GM13976 (cell line): ENCODE measurements at regions not wholly inside any gene's neighbourhood (a gene's known extent, or its start where the extent isn't known, plus 50 kb on each side); places are given as distances from the start of the nearest gene placed in this dataset.

Source experiments
- DNase-seq: peaks from one replicate; pipeline ENCODE4 v3.0.0; 2012; ENCODE audit warnings: low spot score
- in situ Hi-C: fragments of 300-500 bp; cut with MboI; formaldehyde crosslinking; loops from one replicate; pipeline ENCODE4 v1.12.0; 2022; ENCODE audit warnings: low sequenced_read_pairs, mixed read lengths, inconsistent platforms; ENCODE audit not compliant: unreplicated experiment
- TF ChIP-seq, protein P1 (sequence below): IDR thresholded peaks from 2 replicates; pipeline ENCODE4 v1.5.1; 2012; ENCODE audit warnings: borderline replicate concordance, mild to moderate bottlenecking; ENCODE audit not compliant: insufficient read depth; ENCODE audit errors: extremely low read depth, missing control alignments, control extremely low read depth

- in situ Hi-C loops, result no loop called here
- no peak for DNase-seq
- TF ChIP-seq, protein P1, sequence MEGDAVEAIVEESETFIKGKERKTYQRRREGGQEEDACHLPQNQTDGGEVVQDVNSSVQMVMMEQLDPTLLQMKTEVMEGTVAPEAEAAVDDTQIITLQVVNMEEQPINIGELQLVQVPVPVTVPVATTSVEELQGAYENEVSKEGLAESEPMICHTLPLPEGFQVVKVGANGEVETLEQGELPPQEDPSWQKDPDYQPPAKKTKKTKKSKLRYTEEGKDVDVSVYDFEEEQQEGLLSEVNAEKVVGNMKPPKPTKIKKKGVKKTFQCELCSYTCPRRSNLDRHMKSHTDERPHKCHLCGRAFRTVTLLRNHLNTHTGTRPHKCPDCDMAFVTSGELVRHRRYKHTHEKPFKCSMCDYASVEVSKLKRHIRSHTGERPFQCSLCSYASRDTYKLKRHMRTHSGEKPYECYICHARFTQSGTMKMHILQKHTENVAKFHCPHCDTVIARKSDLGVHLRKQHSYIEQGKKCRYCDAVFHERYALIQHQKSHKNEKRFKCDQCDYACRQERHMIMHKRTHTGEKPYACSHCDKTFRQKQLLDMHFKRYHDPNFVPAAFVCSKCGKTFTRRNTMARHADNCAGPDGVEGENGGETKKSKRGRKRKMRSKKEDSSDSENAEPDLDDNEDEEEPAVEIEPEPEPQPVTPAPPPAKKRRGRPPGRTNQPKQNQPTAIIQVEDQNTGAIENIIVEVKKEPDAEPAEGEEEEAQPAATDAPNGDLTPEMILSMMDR, result no peak
These were observed 58.6 kb upstream of the NYAP2 start for GRCh38 chr2:225340923-225341322.

DNA sequence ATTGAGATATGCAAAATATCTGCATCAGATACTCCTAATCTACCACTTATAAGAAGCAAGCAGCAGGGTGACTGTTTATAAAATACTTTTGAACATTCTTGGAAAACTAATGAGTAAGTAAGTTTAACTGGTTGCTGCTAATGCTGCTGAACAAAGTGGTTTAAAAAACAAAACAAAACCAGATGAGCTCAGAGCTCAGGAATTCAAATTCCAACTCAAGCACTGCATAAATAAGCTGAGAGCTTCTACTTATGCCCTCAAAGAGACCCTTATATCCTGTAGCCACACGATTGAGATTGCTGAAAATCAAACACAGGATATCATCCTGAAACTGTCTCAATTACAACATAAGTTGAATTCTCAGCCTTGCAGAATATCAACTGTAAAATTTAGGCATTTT lies 62.3 kb upstream of the NYAP2 start:
- TF ChIP-seq, protein P1, result no peak
- no peak for DNase-seq
- in situ Hi-C loops, result no loop called here

DNA sequence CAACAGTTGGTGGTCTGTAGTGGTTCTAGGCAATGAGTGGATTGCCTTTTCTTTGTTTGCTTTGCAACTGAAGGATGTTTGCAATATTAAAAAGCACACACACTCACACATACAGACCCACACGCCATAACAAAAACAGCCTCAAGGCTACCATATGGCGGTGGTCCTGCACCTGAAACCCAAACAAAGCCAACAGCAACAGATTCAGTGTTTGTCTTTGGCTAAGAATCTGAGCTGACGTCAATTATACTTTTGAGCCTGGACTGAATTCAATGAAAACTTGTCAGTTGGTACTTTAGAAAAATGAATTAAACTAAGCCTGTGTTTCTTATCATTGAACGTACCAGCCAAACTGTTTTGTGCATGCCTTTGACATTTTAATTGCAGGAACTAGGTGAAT lies 65.0 kb upstream of the NYAP2 start:
- no peak for DNase-seq
- TF ChIP-seq, protein P1, result no peak
- in situ Hi-C loops, result no loop called here

DNA sequence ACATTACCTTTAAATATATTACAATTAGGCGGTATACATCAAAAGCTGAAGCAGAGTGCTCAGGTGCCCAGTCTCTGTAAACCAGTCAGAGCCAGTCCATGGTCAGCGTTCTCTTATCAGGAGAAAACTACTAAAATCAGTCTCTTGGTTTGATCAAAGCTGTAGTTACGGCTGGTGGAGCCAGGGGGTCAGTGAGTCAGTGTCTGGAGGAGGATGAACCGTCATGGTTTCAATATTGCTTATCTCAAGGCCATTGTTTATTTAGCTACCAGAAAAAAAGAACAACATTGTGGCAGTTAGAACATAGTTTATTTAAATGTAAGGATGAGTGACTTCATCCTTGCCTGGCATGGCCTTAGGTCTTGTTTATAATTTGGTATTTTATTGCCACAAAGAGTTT lies 71.3 kb upstream of the NYAP2 start:
- DNase-seq, result no peak
- TF ChIP-seq, protein P1, result no peak
- in situ Hi-C loops, result no loop called here

DNA sequence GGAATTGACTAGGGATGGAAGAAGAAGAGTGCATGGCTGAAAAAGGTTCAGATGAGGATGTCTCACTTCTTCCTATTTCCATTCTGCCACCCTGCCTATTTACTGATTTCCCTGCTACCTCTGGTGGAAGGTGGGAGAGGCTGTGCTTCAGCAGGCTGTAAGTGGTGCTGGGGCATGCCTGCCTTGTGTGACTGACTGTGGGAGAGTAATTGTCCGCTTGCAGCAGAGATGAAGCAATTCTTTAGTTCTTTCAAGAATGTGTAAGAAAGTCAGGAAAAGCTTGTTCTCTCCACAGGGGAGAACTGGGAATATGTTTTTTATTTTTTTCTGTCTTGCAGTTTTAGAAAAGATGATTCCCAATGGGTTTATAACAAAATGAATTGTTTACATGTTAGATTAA lies 72.5 kb upstream of the NYAP2 start:
- TF ChIP-seq, protein P1, result no peak
- in situ Hi-C loops, result no loop called here
- DNase-seq, result no peak

DNA sequence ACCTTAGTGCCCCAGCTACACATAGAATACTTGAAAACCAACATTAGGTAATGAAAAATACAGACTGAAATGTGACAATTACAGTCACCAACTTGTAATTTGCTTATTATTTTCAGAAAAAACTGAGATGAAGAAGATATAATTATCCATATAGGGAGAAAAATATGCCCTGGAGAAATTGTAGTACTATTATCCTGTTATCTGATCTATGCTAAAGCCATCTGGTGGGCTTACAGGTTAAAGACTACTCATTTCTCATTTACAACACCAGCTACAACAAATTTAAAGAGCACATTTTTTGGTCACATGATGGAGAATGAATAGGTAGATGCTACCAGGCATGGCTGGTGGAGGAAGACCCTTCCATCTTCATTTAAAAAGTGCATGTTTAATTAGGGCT lies 79.6 kb upstream of the NYAP2 start:
- in situ Hi-C loops, result no loop called here
- TF ChIP-seq, protein P1, result no peak
- DNase-seq, result no peak

DNA sequence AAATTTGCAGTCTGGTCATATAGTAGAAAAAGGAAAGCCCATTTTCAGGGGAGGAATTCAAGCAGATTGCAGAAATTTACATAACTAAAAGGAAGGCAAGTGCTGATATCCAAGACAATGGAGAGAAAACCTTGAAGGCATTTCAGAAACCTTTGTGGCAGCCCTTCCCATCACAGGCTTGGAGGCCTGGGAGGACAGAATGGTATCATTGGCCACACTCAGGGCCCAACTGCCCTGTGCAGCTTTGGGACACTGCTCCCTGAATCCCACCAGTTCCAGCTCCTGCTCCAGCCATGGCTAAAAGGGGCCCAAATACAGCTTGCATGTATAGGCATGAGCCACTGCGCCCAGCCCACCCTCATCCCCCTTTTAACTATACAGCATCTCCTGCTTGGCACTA lies 81.1 kb upstream of the NYAP2 start:
- in situ Hi-C loops, result no loop called here
- TF ChIP-seq, protein P1, result no peak
- DNase-seq, result no peak
